GM20000 (cell line): ENCODE measurements at regions not wholly inside any gene's neighbourhood (a gene's known extent, or its start where the extent isn't known, plus 50 kb on each side); places are given as distances from the start of the nearest gene placed in this dataset.

Experiments
- DNase-seq: peaks from one replicate; pipeline ENCODE4 v3.0.0; 2012; ENCODE audit warnings: low spot score
- TF ChIP-seq, protein P1 (sequence below): IDR thresholded peaks from 2 replicates; pipeline ENCODE4 v1.5.1; 2012; ENCODE audit warnings: mild to moderate bottlenecking, control low read depth; ENCODE audit errors: extremely low read depth, missing control alignments

DNA sequence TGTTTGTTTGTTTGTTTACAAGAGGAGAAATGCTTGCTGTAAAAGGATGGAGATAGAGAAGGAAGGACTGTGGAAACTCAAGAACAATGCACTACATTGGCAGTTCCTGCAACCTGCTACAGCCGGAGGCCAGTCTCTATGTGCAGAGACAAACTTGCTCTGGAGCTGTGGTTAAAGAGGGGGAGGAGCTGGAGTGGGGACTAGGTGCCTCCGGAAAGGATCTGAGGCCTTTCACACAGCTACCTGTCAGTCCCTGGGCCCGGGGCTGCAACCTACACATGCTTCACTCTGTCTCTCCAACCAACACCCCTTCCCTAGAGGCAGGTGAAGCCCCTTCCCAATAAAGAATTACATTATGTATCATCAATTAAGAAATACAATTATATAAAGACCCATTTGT, 1234.0 kb upstream of the ZEB2 start:
- TF ChIP-seq, protein P1, sequence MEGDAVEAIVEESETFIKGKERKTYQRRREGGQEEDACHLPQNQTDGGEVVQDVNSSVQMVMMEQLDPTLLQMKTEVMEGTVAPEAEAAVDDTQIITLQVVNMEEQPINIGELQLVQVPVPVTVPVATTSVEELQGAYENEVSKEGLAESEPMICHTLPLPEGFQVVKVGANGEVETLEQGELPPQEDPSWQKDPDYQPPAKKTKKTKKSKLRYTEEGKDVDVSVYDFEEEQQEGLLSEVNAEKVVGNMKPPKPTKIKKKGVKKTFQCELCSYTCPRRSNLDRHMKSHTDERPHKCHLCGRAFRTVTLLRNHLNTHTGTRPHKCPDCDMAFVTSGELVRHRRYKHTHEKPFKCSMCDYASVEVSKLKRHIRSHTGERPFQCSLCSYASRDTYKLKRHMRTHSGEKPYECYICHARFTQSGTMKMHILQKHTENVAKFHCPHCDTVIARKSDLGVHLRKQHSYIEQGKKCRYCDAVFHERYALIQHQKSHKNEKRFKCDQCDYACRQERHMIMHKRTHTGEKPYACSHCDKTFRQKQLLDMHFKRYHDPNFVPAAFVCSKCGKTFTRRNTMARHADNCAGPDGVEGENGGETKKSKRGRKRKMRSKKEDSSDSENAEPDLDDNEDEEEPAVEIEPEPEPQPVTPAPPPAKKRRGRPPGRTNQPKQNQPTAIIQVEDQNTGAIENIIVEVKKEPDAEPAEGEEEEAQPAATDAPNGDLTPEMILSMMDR = no peak
- no peak for DNase-seq

DNA sequence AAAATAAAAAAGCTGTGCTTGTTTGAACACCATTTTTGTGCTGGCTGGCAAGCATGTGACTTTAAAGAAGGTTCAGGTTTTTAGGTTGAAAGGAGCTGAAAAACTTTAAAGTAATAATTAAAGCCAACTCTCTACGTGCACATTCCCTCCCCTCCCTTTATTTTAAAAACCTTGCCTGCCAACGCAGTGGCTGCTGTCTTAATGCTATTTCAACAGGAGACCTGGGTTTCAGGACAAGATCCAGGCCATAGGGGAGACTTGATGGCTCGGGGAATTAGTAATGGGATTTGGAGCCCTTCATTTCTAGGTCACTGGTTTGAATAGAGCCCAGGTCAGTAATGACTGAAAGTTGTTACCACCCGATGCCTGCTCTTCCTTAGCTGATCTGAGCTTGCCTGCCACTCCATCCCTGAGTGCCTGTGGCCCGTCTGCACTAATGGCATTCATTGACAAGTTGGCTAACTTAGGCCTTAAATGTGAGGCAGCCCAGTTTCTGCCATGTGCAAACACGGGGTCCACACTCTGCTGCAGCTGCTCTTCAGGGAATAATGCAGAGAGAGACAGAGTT, 1233.2 kb upstream of the ZEB2 start:
- TF ChIP-seq, protein P1 = no peak
- DNase-seq = no peak

DNA sequence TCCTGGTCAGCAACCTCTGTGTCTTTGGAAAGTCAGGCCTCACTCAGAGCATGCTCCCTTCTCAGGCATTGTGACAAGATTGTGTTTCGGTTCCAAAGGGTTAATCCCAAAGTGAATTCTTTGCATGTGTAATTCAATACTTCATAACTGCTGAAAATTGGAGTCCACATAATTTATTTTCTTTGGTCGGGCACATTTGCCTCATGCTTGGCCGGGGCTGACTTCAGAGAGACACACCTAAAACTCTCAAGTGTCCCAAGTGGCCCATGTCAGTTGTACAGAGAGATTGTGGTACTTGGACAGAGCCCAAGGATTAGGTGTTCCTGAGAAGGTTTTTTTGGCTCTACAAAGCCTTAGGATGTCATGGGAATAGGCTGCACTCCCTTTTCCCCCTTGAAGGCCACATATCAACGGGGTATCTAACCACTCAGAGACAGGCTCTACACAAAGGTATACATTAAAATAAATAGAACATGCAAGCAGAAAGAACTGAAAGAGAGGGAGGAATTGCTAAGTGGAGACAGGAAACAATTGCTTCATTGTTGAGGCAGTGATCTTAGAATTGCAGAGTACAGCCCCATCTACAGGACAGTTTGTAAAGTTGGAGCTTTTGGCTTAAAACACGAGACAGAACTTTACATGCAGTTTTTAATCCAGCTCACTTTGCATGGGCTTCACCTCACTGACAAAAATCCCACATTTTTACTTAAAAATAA, 1232.3 kb upstream of the ZEB2 start:
- TF ChIP-seq, protein P1 = peak; percentile 47
- DNase-seq = peak; percentile 31

DNA sequence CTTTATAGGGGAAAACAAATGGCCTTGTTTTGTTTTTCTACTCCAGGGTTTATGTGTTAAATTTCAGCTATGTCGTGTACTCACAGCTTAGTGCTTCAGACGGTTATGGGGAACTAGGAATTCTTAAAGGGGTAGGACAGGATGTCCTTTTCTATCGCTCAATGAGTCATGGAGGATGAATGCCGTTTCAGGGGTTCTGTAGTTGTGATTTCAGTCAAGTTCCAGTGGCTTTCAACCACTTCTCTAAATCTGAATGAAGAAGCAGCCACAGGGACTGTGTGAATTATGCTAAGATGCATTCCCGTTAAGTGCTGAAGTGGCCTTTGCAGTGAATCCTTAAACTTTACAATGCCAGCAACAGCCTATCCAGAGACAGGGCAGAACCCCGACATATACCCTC, 1231.7 kb upstream of the ZEB2 start:
- DNase-seq = peak; percentile 38
- TF ChIP-seq, protein P1 = no peak

DNA sequence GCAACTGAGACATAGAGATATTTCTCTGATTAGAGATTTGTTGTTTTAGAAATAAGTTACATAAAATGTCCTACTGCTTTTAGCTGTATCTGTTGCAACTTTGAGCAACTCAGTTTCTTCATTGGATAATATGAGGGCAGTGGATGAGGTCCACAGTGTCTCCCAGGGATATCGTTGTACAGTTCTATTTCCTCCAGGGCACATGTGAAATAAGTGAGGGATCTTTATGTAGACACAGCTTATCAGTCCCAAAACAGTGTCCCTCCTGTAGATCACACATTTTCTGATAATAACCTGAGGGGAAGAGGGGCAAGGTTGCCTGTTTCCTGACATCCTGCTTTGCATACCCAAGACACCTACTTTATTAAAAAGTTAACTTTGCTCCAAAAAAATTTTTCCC, 1231.2 kb upstream of the ZEB2 start:
- TF ChIP-seq, protein P1 = no peak
- no peak for DNase-seq

DNA sequence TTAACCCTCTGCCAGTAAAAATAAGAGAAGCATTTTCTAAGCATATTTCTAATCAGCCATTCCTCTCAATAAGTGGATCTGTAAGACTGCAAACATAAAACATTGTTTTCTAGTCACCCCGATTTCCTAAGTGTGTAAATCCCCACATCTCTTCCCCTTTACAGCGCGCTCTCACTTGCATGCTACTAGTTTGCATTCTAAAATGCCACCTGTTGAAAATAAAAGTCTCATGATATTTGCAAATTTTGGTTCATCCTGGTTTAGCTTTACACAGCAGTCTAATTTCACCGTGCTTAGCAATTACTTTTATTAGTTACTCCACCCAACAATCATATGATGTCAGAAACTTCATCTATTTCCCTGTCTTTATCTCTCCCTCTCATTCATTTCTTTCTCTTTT, 1230.7 kb upstream of the ZEB2 start:
- TF ChIP-seq, protein P1 = no peak
- no peak for DNase-seq

DNA sequence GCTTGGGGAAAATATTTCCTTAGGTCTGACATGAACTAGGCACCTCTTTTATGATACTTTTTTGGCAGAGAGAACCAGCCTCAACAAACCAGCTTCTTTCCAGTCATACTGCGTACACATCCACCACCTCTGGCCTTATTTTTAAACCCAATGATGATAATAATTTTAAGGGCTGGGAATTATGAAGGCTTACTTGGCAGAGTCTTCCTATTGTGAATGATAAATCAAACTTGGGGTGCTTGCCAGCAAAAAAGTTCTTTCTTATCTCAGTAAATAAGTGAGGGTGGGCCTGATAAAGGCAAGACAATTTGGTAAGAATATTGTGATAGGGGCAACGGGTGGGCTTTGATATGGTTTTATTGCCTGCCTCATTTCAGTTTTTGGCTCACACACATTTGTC, 1230.2 kb upstream of the ZEB2 start:
- no peak for DNase-seq
- TF ChIP-seq, protein P1 = no peak
